ENCODE measurements at regions not wholly inside any gene's neighbourhood (a gene's known extent, or its start where the extent isn't known, plus 50 kb on each side); places are given as distances from the start of the nearest gene placed in this dataset.

GRCh38 chr11:45471266-45471665 is 185.1 kb upstream of the SYT13 start:
- TF ChIP-seq CTCF (IDR thresholded peaks at IDR 0.05) (no peak), POLR2A (IDR thresholded peaks at IDR 0.05) (no peak)

Data from uterus (tissue), 2 donors.